ENCODE measurements at regions not wholly inside any gene's neighbourhood (a gene's known extent, or its start where the extent isn't known, plus 50 kb on each side); places are given as distances from the start of the nearest gene placed in this dataset.

DNA sequence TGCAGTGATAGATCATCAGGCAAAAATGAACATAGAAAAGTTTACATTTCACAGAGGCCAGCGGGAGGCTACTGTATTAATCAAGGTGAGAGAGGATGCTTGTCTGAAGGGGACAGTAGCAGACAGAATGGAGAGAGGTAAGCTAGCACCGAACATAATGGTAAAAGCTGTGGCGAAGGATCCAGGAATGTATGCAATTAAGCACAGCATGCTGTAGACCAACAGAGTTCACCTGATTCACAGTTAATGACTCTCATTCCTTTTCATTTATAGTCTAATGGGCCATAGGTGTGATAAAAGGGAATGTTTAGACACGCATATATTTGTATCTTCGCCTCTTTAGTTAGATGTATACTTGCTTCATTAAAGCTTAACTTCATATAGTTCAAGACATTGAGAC lies 150.9 kb upstream of the MBL2 start:
- Mint-ChIP-seq H3K9me3 (ENCODE audit: insufficient read depth) (no peaks in the 10 kb centered on the region), H3K4me1 (no peaks in the 10 kb centered on the region), H3K27me3 (no peaks in the 10 kb centered on the region), H3K27ac (no peak overlapping the region), H3K4me3 (no peak overlapping the region)
- CTCF ChIA-PET: no interaction called here
- ATAC-seq (ENCODE audit: low read depth) (no peak), DNase-seq (no peak)
- Histone ChIP-seq H3K4me1 (ENCODE audit: control insufficient read depth in 2 of 2, insufficient read depth in 2 of 2, low read length in 2 of 2) (no peaks in the 10 kb centered on the region), H4K20me1 (ENCODE audit: control insufficient read depth, insufficient read depth, low read length, poor library complexity, severe bottlenecking) (no peaks in the 10 kb centered on the region), H3K4me3 (ENCODE audit: control extremely low read depth in 1 of 5, extremely low read depth in 1 of 5, insufficient read depth in 1 of 5, low read depth in 2 of 5, low read length in 4 of 5) (no peak overlapping the region), H3K27ac (ENCODE audit: low read length in 2 of 2) (no peak overlapping the region), H3K79me2 (ENCODE audit: control insufficient read depth, insufficient read depth, low read length) (no peaks in the 10 kb centered on the region), H2AFZ (ENCODE audit: insufficient read depth, low read depth, low read length, poor library complexity, severe bottlenecking) (no peak overlapping the region), H3K27me3 (replicated peaks in 1 of 4; ENCODE audit: control extremely low read depth in 1 of 4, control insufficient read depth in 3 of 4, insufficient read depth in 4 of 4, low read length in 3 of 4) (no peaks in the 10 kb centered on the region), H3K9ac (ENCODE audit: low read length) (no peak overlapping the region), H3K4me2 (replicated peaks; ENCODE audit: low read depth, low read length, poor library complexity, severe bottlenecking) (no peak overlapping the region), H3K36me3 (replicated peaks in 1 of 2; ENCODE audit: control extremely low read depth in 1 of 2, control insufficient read depth in 1 of 2, extremely low read depth in 1 of 2, insufficient read depth in 2 of 2, low read length in 1 of 2) (no peaks in the 10 kb centered on the region), H3K9me3 (ENCODE audit: control extremely low read depth in 1 of 3, control insufficient read depth in 2 of 3, insufficient read depth in 1 of 3, low read length in 2 of 3) (no peaks in the 10 kb centered on the region)
- POLR2A ChIA-PET: no interaction called here
- TF ChIP-seq EZH2 (IDR thresholded peaks at IDR 0.05; ENCODE audit: borderline replicate concordance, insufficient read depth, low read depth, low read length, poor library complexity, severe bottlenecking): no peak
- TF ChIP-seq, protein P1, sequence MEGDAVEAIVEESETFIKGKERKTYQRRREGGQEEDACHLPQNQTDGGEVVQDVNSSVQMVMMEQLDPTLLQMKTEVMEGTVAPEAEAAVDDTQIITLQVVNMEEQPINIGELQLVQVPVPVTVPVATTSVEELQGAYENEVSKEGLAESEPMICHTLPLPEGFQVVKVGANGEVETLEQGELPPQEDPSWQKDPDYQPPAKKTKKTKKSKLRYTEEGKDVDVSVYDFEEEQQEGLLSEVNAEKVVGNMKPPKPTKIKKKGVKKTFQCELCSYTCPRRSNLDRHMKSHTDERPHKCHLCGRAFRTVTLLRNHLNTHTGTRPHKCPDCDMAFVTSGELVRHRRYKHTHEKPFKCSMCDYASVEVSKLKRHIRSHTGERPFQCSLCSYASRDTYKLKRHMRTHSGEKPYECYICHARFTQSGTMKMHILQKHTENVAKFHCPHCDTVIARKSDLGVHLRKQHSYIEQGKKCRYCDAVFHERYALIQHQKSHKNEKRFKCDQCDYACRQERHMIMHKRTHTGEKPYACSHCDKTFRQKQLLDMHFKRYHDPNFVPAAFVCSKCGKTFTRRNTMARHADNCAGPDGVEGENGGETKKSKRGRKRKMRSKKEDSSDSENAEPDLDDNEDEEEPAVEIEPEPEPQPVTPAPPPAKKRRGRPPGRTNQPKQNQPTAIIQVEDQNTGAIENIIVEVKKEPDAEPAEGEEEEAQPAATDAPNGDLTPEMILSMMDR (IDR thresholded peaks at IDR 0.05): no peak
- WGBS (ENCODE audit: insufficient coverage): 100% methylated on average over 1 of the region's 5 CpGs
- intact Hi-C loops (cut with micrococcal nuclease): no loop called here

GRCh38 chr10:52918714-52919305 lies 146.2 kb upstream of the MBL2 start:
- CTCF ChIA-PET: no interaction called here
- POLR2A ChIA-PET: no interaction called here
- H3K27me3 ChIP-seq (replicated peaks in 1 of 4; ENCODE audit: control extremely low read depth in 1 of 4, control insufficient read depth in 3 of 4, insufficient read depth in 4 of 4, low read length in 3 of 4): no peaks in the 10 kb centered on the region
- no peaks in the 10 kb centered on the region for H3K9me3 ChIP-seq (ENCODE audit: control extremely low read depth in 1 of 3, control insufficient read depth in 2 of 3, insufficient read depth in 1 of 3, low read length in 2 of 3)
- TF ChIP-seq, protein P1 (IDR thresholded peaks at IDR 0.05): no peak
- no peak for TF ChIP-seq EZH2 (IDR thresholded peaks at IDR 0.05; ENCODE audit: borderline replicate concordance, insufficient read depth, low read depth, low read length, poor library complexity, severe bottlenecking)
- intact Hi-C loops (cut with micrococcal nuclease): no loop called here
- no peak overlapping the region for H3K27ac ChIP-seq (ENCODE audit: low read length in 2 of 2)
- Mint-ChIP-seq H3K27ac (no peak overlapping the region), H3K4me1 (no peaks in the 10 kb centered on the region), H3K4me3 (no peak overlapping the region), H3K9me3 (ENCODE audit: insufficient read depth) (no peaks in the 10 kb centered on the region), H3K27me3 (no peaks in the 10 kb centered on the region)
- no peaks in the 10 kb centered on the region for H3K36me3 ChIP-seq (replicated peaks in 1 of 2; ENCODE audit: control extremely low read depth in 1 of 2, control insufficient read depth in 1 of 2, extremely low read depth in 1 of 2, insufficient read depth in 2 of 2, low read length in 1 of 2)
- no peak overlapping the region for H2AFZ ChIP-seq (ENCODE audit: insufficient read depth, low read depth, low read length, poor library complexity, severe bottlenecking)
- H3K9ac ChIP-seq (ENCODE audit: low read length): no peak overlapping the region
- H3K4me3 ChIP-seq (ENCODE audit: control extremely low read depth in 1 of 5, extremely low read depth in 1 of 5, insufficient read depth in 1 of 5, low read depth in 2 of 5, low read length in 4 of 5): no peak overlapping the region
- no peaks in the 10 kb centered on the region for H4K20me1 ChIP-seq (ENCODE audit: control insufficient read depth, insufficient read depth, low read length, poor library complexity, severe bottlenecking)
- DNase-seq: no peak
- H3K79me2 ChIP-seq (ENCODE audit: control insufficient read depth, insufficient read depth, low read length): no peaks in the 10 kb centered on the region
- no peaks in the 10 kb centered on the region for H3K4me1 ChIP-seq (ENCODE audit: control insufficient read depth in 2 of 2, insufficient read depth in 2 of 2, low read length in 2 of 2)
- ATAC-seq (ENCODE audit: low read depth): no peak
- no peak overlapping the region for H3K4me2 ChIP-seq (replicated peaks; ENCODE audit: low read depth, low read length, poor library complexity, severe bottlenecking)

Data from B cell (primary cell).